Fibroblast of lung (primary cell): ENCODE measurements at regions not wholly inside any gene's neighbourhood (a gene's known extent, or its start where the extent isn't known, plus 50 kb on each side); places are given as distances from the start of the nearest gene placed in this dataset.

ENCODE experiments used
- CTCF ChIP-seq, 2 donors: IDR thresholded peaks in 1 of 2; conservative IDR thresholded peaks in 1 of 2; 1 replicate in 1 of 2; 2 replicates in 1 of 2; pipeline ENCODE4 v1.5.1; 2011 to 2012; ENCODE audit warnings: low read length in 2 of 2, control low read depth in 1 of 2, inconsistent platforms in 1 of 2, low read depth in 1 of 2, mild to moderate bottlenecking in 1 of 2
- EZH2 ChIP-seq: IDR thresholded peaks from 2 replicates; pipeline ENCODE4 v1.5.1; 2012; ENCODE audit warnings: low read length, control low read depth, mild to moderate bottlenecking; ENCODE audit errors: missing control alignments

GRCh38 chr6:102986086-102986485 lies 1592.6 kb downstream of the GRIK2 start:
- TF ChIP-seq CTCF (conservative IDR thresholded peaks at IDR 0.05 in 1 of 2, IDR thresholded peaks at IDR 0.05 in 1 of 2; ENCODE audit: low read depth in 1 of 2, low read length in 2 of 2) (no peak), EZH2 (no peak)
